ENCODE measurements at regions not wholly inside any gene's neighbourhood (a gene's known extent, or its start where the extent isn't known, plus 50 kb on each side); places are given as distances from the start of the nearest gene placed in this dataset.

DNA sequence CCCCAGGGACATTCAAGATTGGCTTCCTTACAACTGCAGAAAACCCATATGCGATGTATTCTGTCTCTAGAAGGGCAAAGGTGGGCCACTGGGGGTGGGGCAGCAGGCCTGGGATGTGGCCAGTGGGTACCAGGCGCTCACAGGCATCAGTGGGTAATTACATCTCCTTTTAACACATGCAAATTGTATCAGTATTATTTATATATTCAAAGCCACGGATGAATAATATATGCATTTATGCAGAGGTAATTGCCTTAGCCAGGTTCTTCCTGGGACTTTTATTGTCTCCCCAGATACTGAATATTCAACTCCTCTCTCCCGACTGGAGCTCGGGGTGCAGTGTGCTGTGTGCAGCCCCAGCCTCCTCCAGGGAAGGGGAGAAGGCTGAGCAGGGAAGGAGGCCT, 109.4 kb upstream of the MVB12B start:
- H3K79me1 ChIP-seq (ENCODE audit: low read depth, low read length): no peaks in the 10 kb centered on the region
- CTCF ChIA-PET (ENCODE audit: partially characterized antibody): interaction anchor here (0.8 to 1.0 kb wide), 3 partner anchors 10 to 58 kb away, joined by 3 read pairs; no protein-coding TSS in a partner anchor
- H3K27ac ChIP-seq (ENCODE audit: low read depth, low read length): no peak overlapping the region
- DNase-seq (ENCODE audit: low read depth in 1 of 2, low spot score in 2 of 2): no peak
- no peaks in the 10 kb centered on the region for H3K79me2 ChIP-seq (ENCODE audit: control insufficient read depth in 1 of 2, insufficient read depth in 2 of 2, low read length in 2 of 2)
- H2BK5ac ChIP-seq (ENCODE audit: low read depth, low read length): no peak overlapping the region
- no peak overlapping the region for H3K14ac ChIP-seq (ENCODE audit: insufficient read length)
- H3K9ac ChIP-seq (replicated peaks in 1 of 4; ENCODE audit: extremely low read depth in 1 of 4, low read depth in 3 of 4, low read length in 3 of 4): no peak overlapping the region
- no peak overlapping the region for H2BK15ac ChIP-seq (ENCODE audit: low read length)
- H3K18ac ChIP-seq (ENCODE audit: extremely low read depth, low read length): no peak overlapping the region
- TF ChIP-seq SP4 (IDR thresholded peaks at IDR 0.05; ENCODE audit: low read length) (no peak), SUZ12 (IDR thresholded peaks at IDR 0.05; ENCODE audit: low read length) (no peak), POLR2A (IDR thresholded peaks at IDR 0.05; ENCODE audit: control extremely low read depth in 1 of 2, low read depth in 2 of 2, low read length in 2 of 2) (no peak), CHD1 (IDR thresholded peaks at IDR 0.05; ENCODE audit: low read depth, low read length) (no peak), CHD2 (IDR thresholded peaks at IDR 0.05; ENCODE audit: low read length) (no peak), TEAD4 (IDR thresholded peaks at IDR 0.05; ENCODE audit: low read depth, low read length) (no peak), SIX5 (IDR thresholded peaks at IDR 0.05; ENCODE audit: low read depth, low read length) (no peak), TAF7 (optimal IDR thresholded peaks at IDR 0.05; ENCODE audit: borderline replicate concordance, low read depth, low read length) (no peak), NANOG (IDR thresholded peaks at IDR 0.05; ENCODE audit: insufficient read depth, low read depth, low read length, poor library complexity, severe bottlenecking) (no peak), TBP (IDR thresholded peaks at IDR 0.05; ENCODE audit: low read depth, low read length) (no peak)
- TF ChIP-seq, protein P1, sequence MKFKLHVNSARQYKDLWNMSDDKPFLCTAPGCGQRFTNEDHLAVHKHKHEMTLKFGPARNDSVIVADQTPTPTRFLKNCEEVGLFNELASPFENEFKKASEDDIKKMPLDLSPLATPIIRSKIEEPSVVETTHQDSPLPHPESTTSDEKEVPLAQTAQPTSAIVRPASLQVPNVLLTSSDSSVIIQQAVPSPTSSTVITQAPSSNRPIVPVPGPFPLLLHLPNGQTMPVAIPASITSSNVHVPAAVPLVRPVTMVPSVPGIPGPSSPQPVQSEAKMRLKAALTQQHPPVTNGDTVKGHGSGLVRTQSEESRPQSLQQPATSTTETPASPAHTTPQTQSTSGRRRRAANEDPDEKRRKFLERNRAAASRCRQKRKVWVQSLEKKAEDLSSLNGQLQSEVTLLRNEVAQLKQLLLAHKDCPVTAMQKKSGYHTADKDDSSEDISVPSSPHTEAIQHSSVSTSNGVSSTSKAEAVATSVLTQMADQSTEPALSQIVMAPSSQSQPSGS (IDR thresholded peaks at IDR 0.05; ENCODE audit: low read length): no peak
- TF ChIP-seq, protein P2, sequence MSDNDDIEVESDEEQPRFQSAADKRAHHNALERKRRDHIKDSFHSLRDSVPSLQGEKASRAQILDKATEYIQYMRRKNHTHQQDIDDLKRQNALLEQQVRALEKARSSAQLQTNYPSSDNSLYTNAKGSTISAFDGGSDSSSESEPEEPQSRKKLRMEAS (IDR thresholded peaks at IDR 0.05): no peak
- no peak overlapping the region for H3K4me2 ChIP-seq (ENCODE audit: insufficient read depth in 1 of 2, low read depth in 2 of 2, low read length in 2 of 2)
- no peak overlapping the region for H4K91ac ChIP-seq (replicated peaks; ENCODE audit: insufficient read length, low read length)
- no peak overlapping the region for H4K5ac ChIP-seq (ENCODE audit: insufficient read length, low read depth, low read length)
- H3K4me3 ChIP-seq (ENCODE audit: extremely low read depth in 1 of 4, insufficient read depth in 2 of 4, low read depth in 3 of 4, low read length in 4 of 4): no peak overlapping the region
- POLR2A ChIA-PET (ENCODE audit: partially characterized antibody): no interaction called here
- H3K56ac ChIP-seq (replicated peaks; ENCODE audit: insufficient read length, low read depth, low read length): no peak overlapping the region
- H3K4me1 ChIP-seq (replicated peaks in 1 of 4; ENCODE audit: control insufficient read depth in 3 of 4, insufficient read depth in 4 of 4, low read length in 3 of 4): peaks cover 1 to 4% (median 2%) of the 10 kb centered on the region in 4 experiments; a peak in 5 of 7 replicates
- no peaks in the 10 kb centered on the region for H3K23me2 ChIP-seq (ENCODE audit: low read depth, low read length)
- WGBS, 2 experiments (ENCODE audit: extremely low coverage in 1 of 2, insufficient coverage in 1 of 2, insufficient read length in 1 of 2, insufficient replicate concordance in 2 of 2, low coverage in 1 of 2, low lambda C conversion rate in 2 of 2, missing lambda C conversion rate in 1 of 2): 63% methylated on average over 5 of the region's 5 CpGs; no CpG with 5 or more reads in 1 of the 2 experiments
- H3K4ac ChIP-seq (replicated peaks; ENCODE audit: insufficient read length, low read depth, low read length): no peak overlapping the region
- H2BK12ac ChIP-seq (ENCODE audit: low read depth, low read length): no peak overlapping the region
- FAIRE-seq: no peak
- H3K23ac ChIP-seq (ENCODE audit: insufficient read length): no peak overlapping the region
- no peaks in the 10 kb centered on the region for H4K20me1 ChIP-seq (replicated peaks in 1 of 2; ENCODE audit: control insufficient read depth in 1 of 2, insufficient read depth in 2 of 2, low read length in 2 of 2)
- no peak overlapping the region for H2AK5ac ChIP-seq (ENCODE audit: low read depth, low read length)
- no peak overlapping the region for H2BK20ac ChIP-seq (ENCODE audit: low read length)
- H3K27me3 ChIP-seq (replicated peaks in 1 of 4; ENCODE audit: control insufficient read depth in 3 of 4, extremely low read depth in 1 of 4, insufficient read depth in 3 of 4, low read length in 3 of 4): peaks cover 0 to 4% (median under 1%) of the 10 kb centered on the region in 4 experiments; a peak in 4 of 7 replicates
- H3K9me3 ChIP-seq (ENCODE audit: insufficient read depth in 2 of 2, low read depth in 1 of 2, low read length in 1 of 2): peaks cover 3 to 7% of the 10 kb centered on the region in 2 experiments; a peak in 3 of 4 replicates
- H3K36me3 ChIP-seq (ENCODE audit: control insufficient read depth in 2 of 4, insufficient read depth in 4 of 4, low read length in 3 of 4): no peaks in the 10 kb centered on the region
- H2BK120ac ChIP-seq (replicated peaks; ENCODE audit: low read depth, low read length): no peak overlapping the region
- no peak overlapping the region for H4K8ac ChIP-seq (ENCODE audit: extremely low read depth, insufficient read depth, low read length)
- H2AFZ ChIP-seq (ENCODE audit: low read length): no peak overlapping the region
